HL-60 (cell line): ENCODE measurements at regions not wholly inside any gene's neighbourhood (a gene's known extent, or its start where the extent isn't known, plus 50 kb on each side); places are given as distances from the start of the nearest gene placed in this dataset.
"Not testable (repeated sequence)": the region's sequence is repeated elsewhere in the genome, so short reads cannot be mapped to it uniquely, and the experiment has no call there.

ENCODE experiments used
- DNase-seq, 2 experiments: peaks; one replicate each; pipeline ENCODE4 v3.0.0-alpha.2; 2010 to 2020; ENCODE audit warnings: low read depth in 1 of 2, low spot score in 1 of 2
- H3K27ac ChIP-seq: fragments of 250-450 bp; sonication (Bioruptor Pico); replicated peaks from 2 replicates; pipeline ENCODE4 v1.5.1; 2020; ENCODE audit warnings: mild to moderate bottlenecking, moderate library complexity
- H3K27me3 ChIP-seq: fragments of 250-450 bp; sonication (Bioruptor Pico); 2 replicates; pipeline ENCODE4 v1.5.1; 2021; ENCODE audit warnings: mild to moderate bottlenecking, moderate library complexity; ENCODE audit not compliant: insufficient read depth, poor library complexity, severe bottlenecking
- H3K4me3 ChIP-seq: replicated peaks from 2 replicates; pipeline ENCODE4 v1.5.1; 2011; ENCODE audit warnings: mild to moderate bottlenecking, control low read depth, low read length; ENCODE audit not compliant: insufficient read depth
- CTCF ChIP-seq: IDR thresholded peaks from one replicate; pipeline ENCODE4 v1.5.1; 2011; ENCODE audit warnings: low read length, control low read depth, inconsistent platforms; ENCODE audit not compliant: insufficient read depth
- GABPA ChIP-seq: IDR thresholded peaks from 2 replicates; pipeline ENCODE4 v1.6.1; 2012; ENCODE audit warnings: low read depth
- POLR2AphosphoS5 ChIP-seq: IDR thresholded peaks from 2 replicates; pipeline ENCODE4 v1.6.1; 2012; ENCODE audit warnings: low read depth
- REST ChIP-seq: IDR thresholded peaks from 2 replicates; pipeline ENCODE4 v1.6.1; 2012; ENCODE audit warnings: low read depth; ENCODE audit not compliant: insufficient replicate concordance
- SPI1 ChIP-seq: IDR thresholded peaks from 2 replicates; pipeline ENCODE4 v1.6.1; 2012; ENCODE audit warnings: low read depth, mild to moderate bottlenecking, borderline replicate concordance

DNA sequence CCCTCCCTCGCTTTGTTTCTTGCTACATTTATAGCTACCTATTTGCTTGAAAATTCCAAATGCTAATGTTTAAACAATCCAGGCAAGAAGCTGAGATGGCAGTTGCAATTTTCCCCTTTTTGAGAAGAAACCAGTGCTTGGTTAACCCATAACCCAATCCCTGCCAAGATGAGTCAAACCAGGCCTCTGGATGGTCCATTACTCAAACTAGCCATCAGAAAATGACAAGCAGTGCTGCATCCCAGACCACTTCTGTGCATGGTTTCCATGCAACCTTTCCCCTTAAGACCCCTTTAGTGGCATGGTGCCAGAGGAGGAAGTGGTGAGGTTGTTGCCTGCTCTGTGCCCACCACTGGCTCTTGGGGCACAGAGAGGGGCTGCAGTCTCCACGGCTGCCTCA lies 131.2 kb upstream of the RMP24 start:
- no peak for DNase-seq
- TF ChIP-seq GABPA (no peak), SPI1 (no peak), REST (no peak), CTCF (no peak), POLR2AphosphoS5 (no peak)
- Histone ChIP-seq H3K4me3 (no peak overlapping the region), H3K27ac (no peak overlapping the region), H3K27me3 (peaks cover 3% of the 10 kb centered on the region)

- peaks cover 3% of the 10 kb centered on the region for H3K27me3 ChIP-seq
- DNase-seq, result no peak
- TF ChIP-seq CTCF (no peak), POLR2AphosphoS5 (no peak), SPI1 (no peak), GABPA (no peak), REST (no peak)
- no peak overlapping the region for H3K27ac ChIP-seq
- no peak overlapping the region for H3K4me3 ChIP-seq
Observed at GRCh38 chr18:35842536-35842935, 129.9 kb upstream of the RMP24 start.

- not testable (repeated sequence) for H3K27me3 ChIP-seq, H3K27ac ChIP-seq, H3K4me3 ChIP-seq, DNase-seq
Observed at GRCh38 chr18:35848321-35848720, 124.2 kb upstream of the RMP24 start.

DNA sequence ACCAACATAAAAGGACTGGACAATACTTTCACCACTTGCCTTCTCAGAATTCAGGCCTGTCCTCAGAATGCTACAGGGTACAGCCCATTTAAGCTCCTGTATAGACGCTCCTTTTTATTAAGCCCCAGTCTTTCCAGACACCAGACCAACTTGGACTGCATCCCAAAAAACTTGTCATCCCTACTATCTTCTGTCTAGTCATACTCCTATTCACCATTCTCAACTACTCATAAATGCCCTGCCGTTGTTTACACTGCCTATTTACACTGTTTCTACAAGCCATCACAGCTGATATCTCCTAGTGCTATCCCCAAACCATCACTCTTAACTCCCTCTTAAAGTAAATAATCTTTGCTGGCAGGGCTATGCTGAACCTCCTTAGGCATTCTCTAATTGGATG lies 123.2 kb upstream of the RMP24 start:
- not testable (repeated sequence) for H3K27ac ChIP-seq, H3K4me3 ChIP-seq, DNase-seq, H3K27me3 ChIP-seq

DNA sequence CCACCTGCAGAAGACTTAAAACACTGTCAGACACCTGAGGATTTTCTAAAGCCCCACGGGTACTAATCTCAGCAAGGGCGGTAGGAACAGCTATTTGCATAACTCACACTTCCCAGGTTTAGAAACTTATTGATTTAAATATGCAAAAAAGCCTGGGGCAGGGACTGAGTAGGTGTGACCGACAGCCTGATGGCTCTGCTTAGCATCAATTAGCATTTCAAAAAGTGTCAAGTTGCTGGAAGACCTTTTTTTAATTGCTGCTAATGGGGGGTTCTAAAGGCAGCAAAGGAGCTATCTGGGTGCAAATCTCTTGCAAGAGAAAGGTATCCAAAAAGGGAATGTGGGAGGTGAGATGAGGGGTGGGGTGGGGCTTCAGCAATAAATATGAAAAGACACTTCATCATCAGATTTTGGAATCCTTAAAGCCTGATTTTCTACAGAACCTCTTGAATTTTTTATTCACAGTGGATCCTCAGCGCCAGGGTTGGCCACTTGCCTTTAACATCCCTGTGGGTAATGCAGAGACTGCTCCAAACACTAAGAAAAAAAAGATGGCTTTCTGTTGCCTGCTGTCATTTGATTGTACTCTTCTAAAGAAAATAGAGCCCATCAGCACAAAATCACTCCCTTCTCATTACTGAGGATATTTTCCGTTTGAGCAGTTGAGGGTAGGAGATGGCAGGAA lies 121.1 kb upstream of the RMP24 start:
- no peak overlapping the region for H3K4me3 ChIP-seq
- DNase-seq, result no peak
- no peak for TF ChIP-seq REST
- TF ChIP-seq GABPA, result no peak
- no peak for TF ChIP-seq POLR2AphosphoS5
- no peak for TF ChIP-seq SPI1
- no peak for TF ChIP-seq CTCF
- peaks cover 5% of the 10 kb centered on the region for H3K27me3 ChIP-seq
- no peak overlapping the region for H3K27ac ChIP-seq
